ENCODE measurements at regions not wholly inside any gene's neighbourhood (a gene's known extent, or its start where the extent isn't known, plus 50 kb on each side); places are given as distances from the start of the nearest gene placed in this dataset.

GRCh38 chr6:169937389-169938261, 186.2 kb downstream of the ERMARD start:
- no peak for TF ChIP-seq POLR2A (IDR thresholded peaks at IDR 0.05; ENCODE audit: low read depth, low read length)
- FAIRE-seq (no peak), DNase-seq (ENCODE audit: insufficient read length, low spot score) (no peak)

DNA sequence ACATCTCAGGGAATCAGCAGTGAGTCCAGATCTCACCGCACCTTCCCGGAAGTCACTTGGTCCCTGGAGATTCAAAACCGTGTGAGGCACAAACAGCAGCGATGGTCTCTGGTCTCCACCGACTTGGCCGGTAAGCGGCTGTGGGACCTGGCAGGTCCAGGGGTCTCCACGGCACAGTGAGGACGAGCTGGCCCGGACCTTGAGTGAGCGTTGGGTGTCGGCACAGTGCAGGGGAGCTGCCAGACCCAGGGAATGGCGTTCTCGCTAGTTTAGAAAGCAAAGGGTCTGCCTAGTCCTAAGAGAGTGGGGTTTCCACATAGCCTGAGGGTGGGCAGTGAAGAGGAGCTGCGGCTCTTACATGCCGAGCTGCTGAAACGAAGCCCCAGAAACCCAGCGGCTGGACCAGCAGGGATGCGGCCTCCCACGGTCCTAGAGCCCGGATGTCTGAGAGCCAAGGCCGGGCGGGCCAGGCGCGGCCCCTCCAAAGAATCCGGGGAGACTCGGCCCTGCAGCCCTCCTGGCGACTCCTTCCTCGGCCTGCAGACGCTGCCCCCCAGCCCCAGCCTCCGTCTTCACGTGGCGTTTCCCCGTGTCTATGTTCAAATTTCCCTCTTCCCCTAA, 185.0 kb downstream of the ERMARD start:
- TF ChIP-seq POLR2A (IDR thresholded peaks at IDR 0.05; ENCODE audit: low read depth, low read length): no peak
- FAIRE-seq: no peak
- DNase-seq (ENCODE audit: insufficient read length, low spot score): no peak

GRCh38 chr6:169935861-169936260, 184.4 kb downstream of the ERMARD start:
- no peak for FAIRE-seq
- TF ChIP-seq POLR2A (IDR thresholded peaks at IDR 0.05; ENCODE audit: low read depth, low read length): no peak
- no peak for DNase-seq (ENCODE audit: insufficient read length, low spot score)

DNA sequence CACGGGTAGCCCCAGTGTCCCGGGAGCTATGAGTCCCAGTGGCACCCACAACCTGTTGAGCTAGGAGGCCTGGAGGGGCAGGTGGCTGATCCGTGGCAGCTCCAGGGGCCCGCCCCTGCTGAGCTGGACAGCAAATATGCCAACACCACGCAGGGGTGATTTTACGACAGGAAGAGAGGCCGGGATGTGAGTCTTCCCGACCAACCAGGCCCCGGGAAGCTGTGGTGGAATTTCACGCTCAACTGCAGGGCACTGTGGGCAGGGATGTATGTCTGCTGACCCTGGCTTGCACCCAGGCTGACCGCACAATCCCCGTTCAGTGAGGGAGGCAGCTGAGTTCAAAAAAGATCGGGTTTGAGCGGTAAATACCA, 183.9 kb downstream of the ERMARD start:
- no peak for TF ChIP-seq POLR2A (IDR thresholded peaks at IDR 0.05; ENCODE audit: low read depth, low read length)
- FAIRE-seq: no peak
- no peak for DNase-seq (ENCODE audit: insufficient read length, low spot score)

DNA sequence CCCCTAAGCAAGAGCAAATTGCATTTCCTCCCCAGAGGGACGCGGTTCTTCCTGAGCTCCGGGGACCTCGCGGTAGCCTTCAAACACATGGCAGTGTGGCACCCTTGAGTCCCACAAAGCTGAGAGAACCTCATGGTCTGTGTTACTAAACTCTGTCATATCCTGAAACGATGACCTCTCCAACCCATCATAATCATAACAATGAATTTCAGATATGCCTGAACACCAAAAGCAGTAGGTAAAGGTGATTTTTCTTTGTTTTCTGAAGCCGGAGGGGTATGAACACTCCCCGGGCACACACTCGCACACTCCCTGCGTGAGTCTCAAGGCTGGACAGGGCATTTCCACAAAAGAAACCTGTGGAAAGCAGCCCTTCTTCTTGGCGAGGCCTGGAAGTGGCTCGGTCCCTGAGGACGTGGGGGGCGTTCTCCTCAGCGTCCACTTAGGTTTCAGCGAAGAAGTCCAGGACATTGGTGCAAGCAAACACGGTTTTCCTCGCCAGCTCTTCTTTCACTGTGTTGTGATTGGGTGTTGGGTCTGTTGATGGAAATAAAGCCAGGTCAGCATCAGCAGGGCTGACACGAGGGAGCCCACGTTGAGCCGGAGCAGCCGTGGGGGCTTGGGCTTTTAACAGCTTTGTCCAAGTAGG, 183.4 kb downstream of the ERMARD start:
- TF ChIP-seq POLR2A (IDR thresholded peaks at IDR 0.05; ENCODE audit: low read depth, low read length): no peak
- DNase-seq (ENCODE audit: insufficient read length, low spot score) (no peak), FAIRE-seq (no peak)

- no peak for DNase-seq (ENCODE audit: insufficient read length, low spot score)
- no peak for FAIRE-seq
- TF ChIP-seq POLR2A (IDR thresholded peaks at IDR 0.05; ENCODE audit: low read depth, low read length): no peak
These were observed 182.6 kb downstream of the ERMARD start for GRCh38 chr6:169933839-169934698.

GRCh38 chr6:169933251-169933821, 181.9 kb downstream of the ERMARD start:
- no peak for DNase-seq (ENCODE audit: insufficient read length, low spot score)
- no peak for FAIRE-seq

DNA sequence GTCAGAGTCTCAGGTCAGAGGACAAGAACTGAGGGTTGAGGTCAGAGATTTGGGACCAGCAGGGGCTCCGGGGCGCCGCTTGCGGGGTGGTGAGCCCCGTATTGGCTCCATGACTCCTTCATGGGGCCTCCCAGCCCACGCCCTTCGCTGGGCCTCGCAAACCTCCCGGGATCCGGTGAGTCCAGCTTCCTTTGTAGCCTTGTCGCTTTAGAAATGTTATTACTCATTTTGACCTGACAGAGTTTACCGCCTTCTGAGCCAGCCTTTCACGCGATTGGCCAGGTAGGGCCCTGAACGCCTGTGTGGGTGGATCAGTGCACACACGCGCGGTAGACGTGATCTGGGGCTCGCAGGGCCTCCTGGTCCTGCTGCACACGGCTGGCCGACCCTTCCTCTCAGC, 181.1 kb downstream of the ERMARD start:
- no peak for FAIRE-seq
- TF ChIP-seq POLR2A (IDR thresholded peaks at IDR 0.05; ENCODE audit: low read depth, low read length): no peak
- DNase-seq (ENCODE audit: insufficient read length, low spot score): no peak

More at GRCh38 chr6:169933251-169933821, 181.9 kb downstream of the ERMARD start:
- TF ChIP-seq POLR2A (IDR thresholded peaks at IDR 0.05; ENCODE audit: low read depth, low read length): no peak

GRCh38 chr6:169931261-169931660, 179.8 kb downstream of the ERMARD start:
- no peak for FAIRE-seq
- no peak for DNase-seq (ENCODE audit: insufficient read length, low spot score)

GRCh38 chr6:169930799-169931198, 179.4 kb downstream of the ERMARD start:
- TF ChIP-seq POLR2A (IDR thresholded peaks at IDR 0.05; ENCODE audit: low read depth, low read length): no peak
- DNase-seq (ENCODE audit: insufficient read length, low spot score): no peak
- no peak for FAIRE-seq

More at GRCh38 chr6:169931261-169931660, 179.8 kb downstream of the ERMARD start:
- no peak for TF ChIP-seq POLR2A (IDR thresholded peaks at IDR 0.05; ENCODE audit: low read depth, low read length)

GRCh38 chr6:169927711-169928110, 176.3 kb downstream of the ERMARD start:
- TF ChIP-seq POLR2A (IDR thresholded peaks at IDR 0.05; ENCODE audit: low read depth, low read length): no peak
- FAIRE-seq (no peak), DNase-seq (ENCODE audit: insufficient read length, low spot score) (no peak)

DNA sequence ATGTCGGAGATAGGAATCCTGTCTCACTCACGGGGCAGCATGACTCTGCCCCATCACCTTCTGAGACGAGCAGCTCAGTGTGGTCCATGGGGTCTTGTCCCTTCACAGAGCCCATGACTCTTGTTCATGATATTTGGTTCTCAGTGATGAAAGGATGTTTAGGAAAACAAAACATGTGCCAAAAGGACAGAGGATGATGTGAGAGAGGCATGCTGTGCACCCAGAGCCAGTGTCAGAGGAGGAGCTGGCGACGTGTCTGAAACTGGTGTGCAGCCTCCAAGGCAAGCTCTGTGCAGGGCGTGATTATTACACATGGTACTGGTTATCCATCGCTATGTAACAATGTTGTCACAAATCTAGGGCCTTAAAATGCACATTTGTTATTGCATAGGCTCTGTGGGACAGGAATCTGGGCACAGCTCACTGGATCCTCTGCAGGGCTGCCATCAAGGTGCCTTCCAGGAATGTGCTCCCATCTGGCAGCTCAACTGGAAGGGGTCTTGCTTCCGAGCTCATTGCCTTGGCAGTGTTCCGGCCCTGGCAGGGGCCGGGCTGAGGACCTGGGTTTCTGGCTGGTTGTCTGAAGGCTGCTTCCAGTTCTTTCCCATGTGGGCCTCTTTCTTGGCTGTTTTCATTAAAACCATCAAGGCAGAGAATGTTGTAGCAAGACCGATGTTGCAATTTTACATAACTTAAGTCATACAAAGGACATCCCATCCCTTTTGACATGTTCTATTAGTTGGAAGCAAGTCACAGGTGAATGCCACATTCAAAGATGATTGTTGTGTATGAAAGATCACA, 175.4 kb downstream of the ERMARD start:
- TF ChIP-seq POLR2A (IDR thresholded peaks at IDR 0.05; ENCODE audit: low read depth, low read length): no peak
- DNase-seq (ENCODE audit: insufficient read length, low spot score) (no peak), FAIRE-seq (no peak)
